ENCODE measurements at regions not wholly inside any gene's neighbourhood (a gene's known extent, or its start where the extent isn't known, plus 50 kb on each side); places are given as distances from the start of the nearest gene placed in this dataset.

- no peak for DNase-seq (ENCODE audit: low read depth in 2 of 3, low spot score in 2 of 3)
Measured at GRCh38 chr5:2255915-2256690, 373.4 kb upstream of the IRX4 start.

- no peak for DNase-seq (ENCODE audit: low read depth in 2 of 3, low spot score in 2 of 3)
Measured at GRCh38 chr5:2254880-2255750, 372.4 kb upstream of the IRX4 start.

GRCh38 chr5:2254406-2254805 lies 371.7 kb upstream of the IRX4 start:
- DNase-seq (ENCODE audit: low read depth in 2 of 3, low spot score in 2 of 3): no peak

GRCh38 chr5:2253040-2253975 lies 370.6 kb upstream of the IRX4 start:
- no peak for DNase-seq (ENCODE audit: low read depth in 2 of 3, low spot score in 2 of 3)

- no peak for DNase-seq (ENCODE audit: low read depth in 2 of 3, low spot score in 2 of 3)
Measured at GRCh38 chr5:2251751-2252150, 369.0 kb upstream of the IRX4 start.

GRCh38 chr5:2251298-2251697 lies 368.6 kb upstream of the IRX4 start:
- DNase-seq (ENCODE audit: low read depth in 2 of 3, low spot score in 2 of 3): no peak

- DNase-seq (ENCODE audit: low read depth in 2 of 3, low spot score in 2 of 3): no peak
Measured at GRCh38 chr5:2250365-2250950, 367.7 kb upstream of the IRX4 start.

GRCh38 chr5:2249442-2249841 lies 366.7 kb upstream of the IRX4 start:
- no peak for DNase-seq (ENCODE audit: low read depth in 2 of 3, low spot score in 2 of 3)

GRCh38 chr5:2249026-2249425 lies 366.3 kb upstream of the IRX4 start:
- DNase-seq (ENCODE audit: low read depth in 2 of 3, low spot score in 2 of 3): no peak

GRCh38 chr5:2242539-2242938 lies 359.8 kb upstream of the IRX4 start:
- no peak for DNase-seq (ENCODE audit: low read depth in 2 of 3, low spot score in 2 of 3)

GRCh38 chr5:2241842-2242241 lies 359.1 kb upstream of the IRX4 start:
- no peak for DNase-seq (ENCODE audit: low read depth in 2 of 3, low spot score in 2 of 3)

- no peak for DNase-seq (ENCODE audit: low read depth in 2 of 3, low spot score in 2 of 3)
Measured at GRCh38 chr5:2240118-2240904, 357.6 kb upstream of the IRX4 start.

- no peak for DNase-seq (ENCODE audit: low read depth in 2 of 3, low spot score in 2 of 3)
Measured at GRCh38 chr5:2239201-2239910, 356.6 kb upstream of the IRX4 start.

- DNase-seq (ENCODE audit: low read depth in 2 of 3, low spot score in 2 of 3): no peak
Measured at GRCh38 chr5:2238732-2239131, 356.0 kb upstream of the IRX4 start.

- DNase-seq (ENCODE audit: low read depth in 2 of 3, low spot score in 2 of 3): no peak
Measured at GRCh38 chr5:2227433-2227832, 344.7 kb upstream of the IRX4 start.

- DNase-seq (ENCODE audit: low read depth in 2 of 3, low spot score in 2 of 3): no peak
Measured at GRCh38 chr5:2224689-2225088, 342.0 kb upstream of the IRX4 start.

GRCh38 chr5:2223303-2223702 lies 340.6 kb upstream of the IRX4 start:
- DNase-seq (ENCODE audit: low read depth in 2 of 3, low spot score in 2 of 3): no peak

- DNase-seq (ENCODE audit: low read depth in 2 of 3, low spot score in 2 of 3): no peak
Measured at GRCh38 chr5:2222246-2222992, 339.7 kb upstream of the IRX4 start.
